HepG2 (cell line): ENCODE measurements at regions not wholly inside any gene's neighbourhood (a gene's known extent, or its start where the extent isn't known, plus 50 kb on each side); places are given as distances from the start of the nearest gene placed in this dataset.

Source experiments
- ATAC-seq: fragments of 200-7000 bp; cut with Tn5 transposase; 3 replicates; pipeline ENCODE4 v1.9.1; 2020; ENCODE audit warnings: mild to moderate bottlenecking, moderate library complexity
- BruUV-seq: library from RNA; stranded (reverse); fragments of 400-500 nt; replicated peaks from 2 replicates; lab custom pipeline; 2021; lab: Mats Ljungman, UMichigan
- CTCF ChIA-PET: fragments of 300-600 bp; formaldehyde crosslinking; extraction: SDS; loops from one replicate; lab custom pipeline; 2021; ENCODE audit warnings: low total read pairs, inconsistent platforms, low intra/inter-chr PET ratio; lab: Yijun Ruan, JAX
- POLR2A ChIA-PET: fragments of 350-600 bp; sonication (Branson Sonifier 250); formaldehyde crosslinking; loops from one replicate; lab custom pipeline; 2020; ENCODE audit warnings: antibody characterized with exemption, inconsistent platforms; lab: Yijun Ruan, JAX
- DNase-seq: peaks from one replicate; pipeline ENCODE4 v3.0.0-alpha.2; 2015; ENCODE audit warnings: low spot score
- FAIRE-seq: peaks from 3 replicates; lab custom pipeline; 2011; peaks lifted over from hg19 to GRCh38; lab: Jason Lieb, UNC
- H2AFZ ChIP-seq: one replicate; pipeline ENCODE4 v1.6.1; 2011; ENCODE audit warnings: low read length, inconsistent platforms
- H3K27ac ChIP-seq: fragments of 300-600 bp; 3 replicates; pipeline ENCODE4 v1.8.0; 2011; ENCODE audit warnings: mixed run types, mild to moderate bottlenecking, mixed read lengths, low read length, inconsistent platforms; ENCODE audit not compliant: insufficient read depth; ENCODE audit errors: extremely low read length
- H3K27me3 ChIP-seq, 2 experiments: fragments of 200-600 bp in 1 of 2; 2 replicates in 1 of 2; 3 replicates in 1 of 2; pipeline versions ENCODE4 v1.6.0 to v1.8.0; 2011; ENCODE audit warnings: low read length in 2 of 2, mild to moderate bottlenecking in 2 of 2, moderate library complexity in 2 of 2, inconsistent platforms in 1 of 2; ENCODE audit not compliant: insufficient read depth in 2 of 2, control insufficient read depth in 1 of 2
- H3K36me3 ChIP-seq, 2 experiments: fragments of 200-600 bp in 1 of 2; replicated peaks in 1 of 2; 2 replicates in 1 of 2; 3 replicates in 1 of 2; pipeline versions ENCODE4 v1.5.1 to v1.8.0; 2011; ENCODE audit warnings: low read length in 2 of 2, inconsistent platforms in 1 of 2; ENCODE audit not compliant: insufficient read depth in 2 of 2, control insufficient read depth in 1 of 2
- H3K4me1 ChIP-seq: 2 replicates; pipeline ENCODE4 v1.5.1; 2012; ENCODE audit warnings: low read length, inconsistent platforms; ENCODE audit not compliant: insufficient read depth
- H3K4me2 ChIP-seq: 2 replicates; pipeline ENCODE4 v1.6.0; 2011; ENCODE audit warnings: low read depth, low read length, inconsistent platforms
- H3K4me3 ChIP-seq, 3 experiments: fragments of 200-600 bp in 1 of 3; sonication (generic), shearing (Covaris generic) in 1 of 3; replicated peaks in 1 of 3; 2 replicates each; pipeline ENCODE4 v1.5.1; 2011 to 2016; ENCODE audit warnings: low read length in 3 of 3, inconsistent platforms in 2 of 3, low read depth in 2 of 3, mild to moderate bottlenecking in 2 of 3, control low read depth in 1 of 3, mixed read lengths in 1 of 3; ENCODE audit not compliant: insufficient read depth in 1 of 3
- H3K79me2 ChIP-seq: one replicate; pipeline ENCODE4 v1.6.1; 2011; ENCODE audit warnings: low read length, inconsistent platforms; ENCODE audit not compliant: insufficient read depth
- H3K9ac ChIP-seq: 2 replicates; pipeline ENCODE4 v1.6.0; 2011; ENCODE audit warnings: mild to moderate bottlenecking, low read depth, low read length, inconsistent platforms; ENCODE audit not compliant: insufficient read depth
- H3K9me3 ChIP-seq: 2 replicates; pipeline ENCODE4 v1.5.1; 2012; ENCODE audit warnings: mild to moderate bottlenecking, low read length
- H4K20me1 ChIP-seq: 2 replicates; pipeline ENCODE4 v1.6.0; 2011; ENCODE audit warnings: inconsistent platforms, mild to moderate bottlenecking, low read length, moderate library complexity; ENCODE audit not compliant: insufficient read depth
- HINFP ChIP-seq: sonication (generic); formaldehyde crosslinking; IDR thresholded peaks from 2 replicates; pipeline ENCODE4 v1.4.0; 2020; ENCODE audit warnings: low read depth, mild to moderate bottlenecking, missing genetic modification reagents
- NR0B2 ChIP-seq: sonication (generic); formaldehyde crosslinking; IDR thresholded peaks from 2 replicates; pipeline ENCODE4 v1.4.0; 2020; ENCODE audit warnings: mild to moderate bottlenecking, missing genetic modification reagents
- REL ChIP-seq: sonication (generic); formaldehyde crosslinking; conservative IDR thresholded peaks from 2 replicates; pipeline ENCODE4 v1.8.0; 2022; ENCODE audit warnings: mild to moderate bottlenecking, missing genetic modification reagents, moderate library complexity
- ZBTB46 ChIP-seq: sonication (generic); formaldehyde crosslinking; IDR thresholded peaks from 2 replicates; pipeline ENCODE4 v1.4.0; 2020; ENCODE audit warnings: mild to moderate bottlenecking, missing genetic modification reagents, borderline replicate concordance
- ZMAT5 ChIP-seq: sonication (generic); formaldehyde crosslinking; IDR thresholded peaks from 2 replicates; pipeline ENCODE4 v1.5.0; 2020; ENCODE audit warnings: mild to moderate bottlenecking, low read depth, missing genetic modification reagents, borderline replicate concordance
- ZNF512 ChIP-seq: sonication (generic); formaldehyde crosslinking; IDR thresholded peaks from 2 replicates; pipeline ENCODE4 v1.4.0; 2020; ENCODE audit warnings: mild to moderate bottlenecking, missing genetic modification reagents
- ZNF737 ChIP-seq: sonication (generic); formaldehyde crosslinking; IDR thresholded peaks from 2 replicates; pipeline ENCODE4 v1.5.0; 2020; ENCODE audit warnings: missing genetic modification reagents, mild to moderate bottlenecking, borderline replicate concordance
- WGBS: methylation state at CpG from one replicate; pipeline ENCODE4 v1.1.6; 2017; ENCODE audit warnings: low lambda C conversion rate; 5-methylcytosine and 5-hydroxymethylcytosine counted together
- in situ Hi-C: cut with HindIII; loops from 2 replicates; pipeline ENCODE4 v1.10.0; 2017; ENCODE audit warnings: low pct_unique_long_range_greater_than_20kb; ENCODE audit not compliant: extremely low pct_ligation_motif_present
- intact Hi-C: fragments of 100-400 bp; cut with micrococcal nuclease; formaldehyde crosslinking; loops from one replicate; pipeline ENCODE4 v1.10.0; 2022; ENCODE audit not compliant: unreplicated experiment

DNA sequence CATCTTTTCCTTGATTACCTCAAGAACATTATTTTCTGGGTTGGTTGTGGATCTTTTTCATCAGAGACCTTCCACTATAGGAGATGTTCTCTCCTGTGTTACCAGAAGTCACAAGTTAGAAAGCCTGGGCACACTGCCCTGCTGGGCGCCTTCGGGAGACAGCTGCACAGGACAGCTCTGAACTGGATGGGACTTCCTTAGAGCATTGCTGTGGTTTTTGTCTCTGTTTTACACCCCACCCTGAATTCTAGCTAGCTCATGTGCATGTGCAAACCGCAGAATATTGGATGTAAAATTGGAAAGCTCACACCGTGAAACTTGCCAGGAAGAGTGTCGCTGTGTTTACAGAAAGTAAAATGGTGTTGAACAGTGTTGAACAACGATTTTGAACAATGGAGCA, 54.4 kb upstream of the SEC61G start:
- ATAC-seq (no peak), FAIRE-seq (no peak), DNase-seq (no peak)
- in situ Hi-C loops (no loop called here), intact Hi-C loops (no loop called here)
- no TSS peak for BruUV-seq
- Histone ChIP-seq H3K79me2 (no peaks in the 10 kb centered on the region), H3K27me3 (peaks cover 0 to 3% of the 10 kb centered on the region in 2 experiments; a peak in 1 of 5 replicates), H2AFZ (no peak overlapping the region), H3K4me3 (no peak overlapping the region), H3K27ac (no peak overlapping the region), H3K4me2 (no peak overlapping the region), H3K9me3 (no peaks in the 10 kb centered on the region), H4K20me1 (no peaks in the 10 kb centered on the region), H3K9ac (no peak overlapping the region), H3K36me3 (no peaks in the 10 kb centered on the region), H3K4me1 (no peaks in the 10 kb centered on the region)
- CTCF ChIA-PET = no interaction called here
- POLR2A ChIA-PET = no interaction called here
- 71% methylated on average over 6 of the region's 6 CpGs for WGBS
- no peak for TF ChIP-seq ZBTB46 (CRISPR knock-in tag)
- TF ChIP-seq ZMAT5 (CRISPR knock-in tag) = no peak
- no peak for TF ChIP-seq NR0B2
- no peak for TF ChIP-seq ZNF737 (CRISPR knock-in tag)
- TF ChIP-seq HINFP (CRISPR knock-in tag) = no peak
- no peak for TF ChIP-seq ZNF512 (CRISPR knock-in tag)
- TF ChIP-seq REL = no peak
